Endodermal cell (in vitro differentiated cells): ENCODE measurements at regions not wholly inside any gene's neighbourhood (a gene's known extent, or its start where the extent isn't known, plus 50 kb on each side); places are given as distances from the start of the nearest gene placed in this dataset.

Source experiments
- DNase-seq: peaks from one replicate; pipeline ENCODE4 v3.0.0-alpha.2; 2017
- H3K27ac ChIP-seq: 2 replicates; pipeline ENCODE4 v1.5.1; 2013; ENCODE audit warnings: mild to moderate bottlenecking, low read depth, low read length, moderate library complexity
- H3K27me3 ChIP-seq: 2 replicates; pipeline ENCODE4 v1.6.1; 2013; ENCODE audit warnings: mild to moderate bottlenecking, low read length, moderate library complexity; ENCODE audit not compliant: insufficient read depth, control insufficient read depth, poor library complexity, severe bottlenecking
- H3K36me3 ChIP-seq: 2 replicates; pipeline ENCODE4 v1.7.0; 2013; ENCODE audit warnings: mild to moderate bottlenecking, low read length, moderate library complexity; ENCODE audit not compliant: control insufficient read depth, insufficient read depth
- H3K4me1 ChIP-seq: one replicate; pipeline ENCODE4 v1.7.0; 2013; ENCODE audit warnings: low read length; ENCODE audit not compliant: control insufficient read depth, insufficient read depth
- H3K4me3 ChIP-seq: 2 replicates; pipeline ENCODE4 v1.5.1; 2013; ENCODE audit warnings: mild to moderate bottlenecking, low read length, moderate library complexity
- H3K9ac ChIP-seq: 2 replicates; pipeline ENCODE4 v1.6.1; 2013; ENCODE audit warnings: mild to moderate bottlenecking, low read length, moderate library complexity; ENCODE audit not compliant: poor library complexity, severe bottlenecking; ENCODE audit errors: extremely low read depth
- H3K9me3 ChIP-seq: 2 replicates; pipeline ENCODE4 v1.6.1; 2013; ENCODE audit warnings: mild to moderate bottlenecking, low read length, moderate library complexity; ENCODE audit not compliant: control insufficient read depth
- H3K27ac Mint-ChIP-seq: 2 replicates; pipeline ENCODE4 v1.8.0; 2020; ENCODE audit warnings: mixed read lengths
- H3K27me3 Mint-ChIP-seq: 2 replicates; pipeline ENCODE4 v1.8.0; 2021; ENCODE audit warnings: mild to moderate bottlenecking, mixed read lengths; ENCODE audit not compliant: insufficient read depth
- H3K36me3 Mint-ChIP-seq: 2 replicates; pipeline ENCODE4 v1.8.0; 2020; ENCODE audit warnings: low read depth, mixed read lengths
- H3K4me1 Mint-ChIP-seq: 2 replicates; pipeline ENCODE4 v1.8.0; 2020; ENCODE audit warnings: mixed read lengths
- H3K4me3 Mint-ChIP-seq: 2 replicates; pipeline ENCODE4 v1.8.0; 2020; ENCODE audit warnings: mild to moderate bottlenecking, moderate library complexity, mixed read lengths
- H3K9me3 Mint-ChIP-seq: 2 replicates; pipeline ENCODE4 v1.8.0; 2020; ENCODE audit warnings: mild to moderate bottlenecking, mixed read lengths
- WGBS, 2 experiments: methylation state at CpG; one replicate each; pipeline versions ENCODE4 v1.1.5 to v1.1.7; 2013; ENCODE audit warnings: missing lambda C conversion rate in 2 of 2, mixed read lengths in 1 of 2; ENCODE audit not compliant: insufficient coverage in 1 of 2, insufficient read length in 1 of 2; 5-methylcytosine and 5-hydroxymethylcytosine counted together
- TF ChIP-seq, protein P1 (sequence below): fragments of 200-600 bp; sonication (generic); conservative IDR thresholded peaks from 2 replicates; pipeline ENCODE4 v1.5.0; 2021; ENCODE audit warnings: antibody characterized with exemption, mild to moderate bottlenecking

DNA sequence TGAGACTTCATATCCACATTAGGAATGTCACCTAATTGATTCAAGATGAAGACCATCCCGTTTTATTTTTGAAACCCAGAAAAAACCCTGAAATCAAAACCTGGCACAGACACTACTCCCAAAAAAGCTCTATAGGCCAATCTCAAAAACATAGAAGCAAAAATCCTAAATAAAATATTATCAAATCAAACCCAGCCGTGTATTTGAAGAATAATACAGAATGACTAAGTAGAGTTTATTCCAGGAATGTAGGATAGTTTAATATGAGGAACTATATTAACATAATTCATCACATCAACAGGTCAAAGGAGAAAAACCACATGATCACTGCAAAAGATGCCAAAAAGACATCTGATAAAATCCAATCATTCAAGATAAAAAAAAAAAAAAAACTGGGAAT is 167.1 kb downstream of the ACTL7B start:
- Histone ChIP-seq H3K4me3 (no peak overlapping the region), H3K4me1 (no peaks in the 10 kb centered on the region), H3K9ac (no peak overlapping the region), H3K9me3 (peaks cover 13% of the 10 kb centered on the region), H3K27ac (no peak overlapping the region), H3K36me3 (no peaks in the 10 kb centered on the region), H3K27me3 (no peaks in the 10 kb centered on the region)
- 83 to 97% methylated on average over 1 of the region's 2 CpGs for WGBS, 2 experiments
- Mint-ChIP-seq H3K36me3 (no peaks in the 10 kb centered on the region), H3K9me3 (peaks cover 22% of the 10 kb centered on the region), H3K4me1 (peaks cover under 1% of the 10 kb centered on the region), H3K4me3 (no peak overlapping the region), H3K27ac (no peak overlapping the region), H3K27me3 (no peaks in the 10 kb centered on the region)
- TF ChIP-seq, protein P1, sequence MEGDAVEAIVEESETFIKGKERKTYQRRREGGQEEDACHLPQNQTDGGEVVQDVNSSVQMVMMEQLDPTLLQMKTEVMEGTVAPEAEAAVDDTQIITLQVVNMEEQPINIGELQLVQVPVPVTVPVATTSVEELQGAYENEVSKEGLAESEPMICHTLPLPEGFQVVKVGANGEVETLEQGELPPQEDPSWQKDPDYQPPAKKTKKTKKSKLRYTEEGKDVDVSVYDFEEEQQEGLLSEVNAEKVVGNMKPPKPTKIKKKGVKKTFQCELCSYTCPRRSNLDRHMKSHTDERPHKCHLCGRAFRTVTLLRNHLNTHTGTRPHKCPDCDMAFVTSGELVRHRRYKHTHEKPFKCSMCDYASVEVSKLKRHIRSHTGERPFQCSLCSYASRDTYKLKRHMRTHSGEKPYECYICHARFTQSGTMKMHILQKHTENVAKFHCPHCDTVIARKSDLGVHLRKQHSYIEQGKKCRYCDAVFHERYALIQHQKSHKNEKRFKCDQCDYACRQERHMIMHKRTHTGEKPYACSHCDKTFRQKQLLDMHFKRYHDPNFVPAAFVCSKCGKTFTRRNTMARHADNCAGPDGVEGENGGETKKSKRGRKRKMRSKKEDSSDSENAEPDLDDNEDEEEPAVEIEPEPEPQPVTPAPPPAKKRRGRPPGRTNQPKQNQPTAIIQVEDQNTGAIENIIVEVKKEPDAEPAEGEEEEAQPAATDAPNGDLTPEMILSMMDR, result no peak
- DNase-seq, result no peak

DNA sequence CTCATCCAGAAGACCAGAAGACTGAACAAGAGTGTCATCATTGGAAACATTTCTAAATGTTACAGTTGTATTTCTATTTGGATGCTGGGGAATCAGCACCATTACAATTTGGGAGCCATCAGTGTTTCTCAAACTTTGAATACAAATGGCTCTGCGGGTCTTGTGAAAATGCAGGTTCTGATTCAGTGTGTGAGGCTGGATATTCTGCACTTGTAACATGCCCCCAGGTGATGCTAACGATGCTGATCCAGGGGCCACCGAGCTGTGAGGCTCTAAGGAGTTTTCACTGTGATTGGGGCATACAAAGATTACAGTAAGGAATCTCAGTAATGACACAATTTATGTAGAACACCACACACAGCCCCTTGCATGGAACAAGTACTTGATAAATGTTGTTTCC is 167.7 kb downstream of the ACTL7B start:
- Histone ChIP-seq H3K4me1 (no peaks in the 10 kb centered on the region), H3K9me3 (peaks cover 13% of the 10 kb centered on the region), H3K4me3 (no peak overlapping the region), H3K9ac (no peak overlapping the region), H3K27ac (no peak overlapping the region), H3K27me3 (no peaks in the 10 kb centered on the region), H3K36me3 (no peaks in the 10 kb centered on the region)
- H3K9me3 Mint-ChIP-seq, result peaks cover 22% of the 10 kb centered on the region
- no peaks in the 10 kb centered on the region for H3K27me3 Mint-ChIP-seq
- TF ChIP-seq, protein P1, result no peak
- no peak overlapping the region for H3K4me3 Mint-ChIP-seq
- H3K4me1 Mint-ChIP-seq, result peaks cover 3% of the 10 kb centered on the region
- WGBS, 2 experiments, result 83 to 100% methylated on average over 1 to 3 of the region's 3 CpGs
- no peaks in the 10 kb centered on the region for H3K36me3 Mint-ChIP-seq
- no peak overlapping the region for H3K27ac Mint-ChIP-seq
- no peak for DNase-seq

GRCh38 chr9:108687006-108687987 is 168.5 kb downstream of the ACTL7B start:
- TF ChIP-seq, protein P1, result no peak
- no peak overlapping the region for H3K4me3 Mint-ChIP-seq
- Histone ChIP-seq H3K4me3 (no peak overlapping the region), H3K36me3 (no peaks in the 10 kb centered on the region), H3K9ac (no peak overlapping the region), H3K4me1 (no peaks in the 10 kb centered on the region), H3K27ac (no peak overlapping the region), H3K9me3 (peaks cover 13% of the 10 kb centered on the region), H3K27me3 (no peaks in the 10 kb centered on the region)
- DNase-seq, result no peak
- no peaks in the 10 kb centered on the region for H3K27me3 Mint-ChIP-seq
- H3K4me1 Mint-ChIP-seq, result peaks cover 3% of the 10 kb centered on the region
- no peaks in the 10 kb centered on the region for H3K36me3 Mint-ChIP-seq
- H3K9me3 Mint-ChIP-seq, result peaks cover 22% of the 10 kb centered on the region
- H3K27ac Mint-ChIP-seq, result no peak overlapping the region
- WGBS, 2 experiments, result 88 to 96% methylated on average over 6 to 8 of the region's 8 CpGs
